ENCODE measurements at regions not wholly inside any gene's neighbourhood (a gene's known extent, or its start where the extent isn't known, plus 50 kb on each side); places are given as distances from the start of the nearest gene placed in this dataset.

GRCh38 chr12:43104494-43104893 is 447.5 kb downstream of the ADAMTS20 start (continued):
- TF ChIP-seq ZNF664 (tag by site-specific recombination; IDR thresholded peaks at IDR 0.05), result no peak
- TF ChIP-seq ZNF404 (tag by site-specific recombination; IDR thresholded peaks at IDR 0.05), result no peak
- TF ChIP-seq RBAK (tag by site-specific recombination; IDR thresholded peaks at IDR 0.05), result no peak
- TF ChIP-seq, protein P1, sequence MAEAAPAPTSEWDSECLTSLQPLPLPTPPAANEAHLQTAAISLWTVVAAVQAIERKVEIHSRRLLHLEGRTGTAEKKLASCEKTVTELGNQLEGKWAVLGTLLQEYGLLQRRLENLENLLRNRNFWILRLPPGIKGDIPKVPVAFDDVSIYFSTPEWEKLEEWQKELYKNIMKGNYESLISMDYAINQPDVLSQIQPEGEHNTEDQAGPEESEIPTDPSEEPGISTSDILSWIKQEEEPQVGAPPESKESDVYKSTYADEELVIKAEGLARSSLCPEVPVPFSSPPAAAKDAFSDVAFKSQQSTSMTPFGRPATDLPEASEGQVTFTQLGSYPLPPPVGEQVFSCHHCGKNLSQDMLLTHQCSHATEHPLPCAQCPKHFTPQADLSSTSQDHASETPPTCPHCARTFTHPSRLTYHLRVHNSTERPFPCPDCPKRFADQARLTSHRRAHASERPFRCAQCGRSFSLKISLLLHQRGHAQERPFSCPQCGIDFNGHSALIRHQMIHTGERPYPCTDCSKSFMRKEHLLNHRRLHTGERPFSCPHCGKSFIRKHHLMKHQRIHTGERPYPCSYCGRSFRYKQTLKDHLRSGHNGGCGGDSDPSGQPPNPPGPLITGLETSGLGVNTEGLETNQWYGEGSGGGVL (tag by site-specific recombination; IDR thresholded peaks at IDR 0.05), result peak; percentile 50
- no peak for TF ChIP-seq ZFP37 (tag by site-specific recombination; IDR thresholded peaks at IDR 0.05)
- TF ChIP-seq ZFP3 (tag by site-specific recombination; IDR thresholded peaks at IDR 0.05; ENCODE audit: low read depth), result no peak
- no peak for TF ChIP-seq ZNF791 (tag by site-specific recombination; IDR thresholded peaks at IDR 0.05)
- TF ChIP-seq ZNF121 (tag by site-specific recombination; IDR thresholded peaks at IDR 0.05), result no peak
- no peak for TF ChIP-seq SALL2 (tag by site-specific recombination; IDR thresholded peaks at IDR 0.05; ENCODE audit: borderline replicate concordance)
- no peak for TF ChIP-seq ZNF76 (tag by site-specific recombination; IDR thresholded peaks at IDR 0.05; ENCODE audit: borderline replicate concordance, low read depth)
- no peak for TF ChIP-seq ZNF747 (tag by site-specific recombination; IDR thresholded peaks at IDR 0.05)
- TF ChIP-seq ZNF169 (tag by site-specific recombination; IDR thresholded peaks at IDR 0.05), result no peak
- TF ChIP-seq ZFP41 (tag by site-specific recombination; IDR thresholded peaks at IDR 0.05; ENCODE audit: borderline replicate concordance), result no peak
- TF ChIP-seq ZFP69B (tag by site-specific recombination; IDR thresholded peaks at IDR 0.05), result peak; percentile 46; the same call in 1 of the 2 replicates
- no peak for TF ChIP-seq ZNF626 (tag by site-specific recombination; IDR thresholded peaks at IDR 0.05)
- no peak for TF ChIP-seq ZNF37A (tag by site-specific recombination; IDR thresholded peaks at IDR 0.05)
- no peak for TF ChIP-seq ZNF423 (tag by site-specific recombination; IDR thresholded peaks at IDR 0.05)
- TF ChIP-seq, protein P2, sequence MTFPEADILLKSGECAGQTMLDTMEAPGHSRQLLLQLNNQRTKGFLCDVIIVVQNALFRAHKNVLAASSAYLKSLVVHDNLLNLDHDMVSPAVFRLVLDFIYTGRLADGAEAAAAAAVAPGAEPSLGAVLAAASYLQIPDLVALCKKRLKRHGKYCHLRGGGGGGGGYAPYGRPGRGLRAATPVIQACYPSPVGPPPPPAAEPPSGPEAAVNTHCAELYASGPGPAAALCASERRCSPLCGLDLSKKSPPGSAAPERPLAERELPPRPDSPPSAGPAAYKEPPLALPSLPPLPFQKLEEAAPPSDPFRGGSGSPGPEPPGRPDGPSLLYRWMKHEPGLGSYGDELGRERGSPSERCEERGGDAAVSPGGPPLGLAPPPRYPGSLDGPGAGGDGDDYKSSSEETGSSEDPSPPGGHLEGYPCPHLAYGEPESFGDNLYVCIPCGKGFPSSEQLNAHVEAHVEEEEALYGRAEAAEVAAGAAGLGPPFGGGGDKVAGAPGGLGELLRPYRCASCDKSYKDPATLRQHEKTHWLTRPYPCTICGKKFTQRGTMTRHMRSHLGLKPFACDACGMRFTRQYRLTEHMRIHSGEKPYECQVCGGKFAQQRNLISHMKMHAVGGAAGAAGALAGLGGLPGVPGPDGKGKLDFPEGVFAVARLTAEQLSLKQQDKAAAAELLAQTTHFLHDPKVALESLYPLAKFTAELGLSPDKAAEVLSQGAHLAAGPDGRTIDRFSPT (tag by site-specific recombination; IDR thresholded peaks at IDR 0.05), result no peak
- TF ChIP-seq MYNN (tag by site-specific recombination; IDR thresholded peaks at IDR 0.05; ENCODE audit: borderline replicate concordance), result peak; percentile 79; the same call in 1 of the 2 replicates
- no peak for TF ChIP-seq ZNF10 (tag by site-specific recombination; IDR thresholded peaks at IDR 0.05)
- no peak for TF ChIP-seq ZNF140 (tag by site-specific recombination; IDR thresholded peaks at IDR 0.05)
- TF ChIP-seq ZNF488 (tag by site-specific recombination; IDR thresholded peaks at IDR 0.05), result no peak
- TF ChIP-seq INSM2 (tag by site-specific recombination; IDR thresholded peaks at IDR 0.05), result peak; percentile 43; the same call in 1 of the 2 replicates
- no peak for TF ChIP-seq ZNF394 (tag by site-specific recombination; IDR thresholded peaks at IDR 0.05; ENCODE audit: borderline replicate concordance)
- TF ChIP-seq ZNF24 (tag by site-specific recombination; IDR thresholded peaks at IDR 0.05), result peak; percentile 84; the same call in 1 of the 2 replicates
- TF ChIP-seq ZBTB1 (tag by site-specific recombination; IDR thresholded peaks at IDR 0.05), result peak; percentile 58; the same call in 1 of the 2 replicates
- TF ChIP-seq, protein P3, sequence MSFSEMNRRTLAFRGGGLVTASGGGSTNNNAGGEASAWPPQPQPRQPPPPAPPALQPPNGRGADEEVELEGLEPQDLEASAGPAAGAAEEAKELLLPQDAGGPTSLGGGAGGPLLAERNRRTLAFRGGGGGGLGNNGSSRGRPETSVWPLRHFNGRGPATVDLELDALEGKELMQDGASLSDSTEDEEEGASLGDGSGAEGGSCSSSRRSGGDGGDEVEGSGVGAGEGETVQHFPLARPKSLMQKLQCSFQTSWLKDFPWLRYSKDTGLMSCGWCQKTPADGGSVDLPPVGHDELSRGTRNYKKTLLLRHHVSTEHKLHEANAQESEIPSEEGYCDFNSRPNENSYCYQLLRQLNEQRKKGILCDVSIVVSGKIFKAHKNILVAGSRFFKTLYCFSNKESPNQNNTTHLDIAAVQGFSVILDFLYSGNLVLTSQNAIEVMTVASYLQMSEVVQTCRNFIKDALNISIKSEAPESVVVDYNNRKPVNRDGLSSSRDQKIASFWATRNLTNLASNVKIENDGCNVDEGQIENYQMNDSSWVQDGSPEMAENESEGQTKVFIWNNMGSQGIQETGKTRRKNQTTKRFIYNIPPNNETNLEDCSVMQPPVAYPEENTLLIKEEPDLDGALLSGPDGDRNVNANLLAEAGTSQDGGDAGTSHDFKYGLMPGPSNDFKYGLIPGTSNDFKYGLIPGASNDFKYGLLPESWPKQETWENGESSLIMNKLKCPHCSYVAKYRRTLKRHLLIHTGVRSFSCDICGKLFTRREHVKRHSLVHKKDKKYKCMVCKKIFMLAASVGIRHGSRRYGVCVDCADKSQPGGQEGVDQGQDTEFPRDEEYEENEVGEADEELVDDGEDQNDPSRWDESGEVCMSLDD (tag by site-specific recombination; IDR thresholded peaks at IDR 0.05), result no peak
- TF ChIP-seq MZF1 (tag by site-specific recombination; IDR thresholded peaks at IDR 0.05; ENCODE audit: borderline replicate concordance), result peak; percentile 68; the same call in 1 of the 2 replicates
- no peak for TF ChIP-seq REPIN1 (tag by site-specific recombination; IDR thresholded peaks at IDR 0.05; ENCODE audit: low read depth)
- no peak for TF ChIP-seq HOXD13 (CRISPR knock-in tag; IDR thresholded peaks at IDR 0.05; ENCODE audit: borderline replicate concordance)
- TF ChIP-seq KLF8 (tag by site-specific recombination; IDR thresholded peaks at IDR 0.05), result peak; percentile 81
